ENCODE measurements at regions not wholly inside any gene's neighbourhood (a gene's known extent, or its start where the extent isn't known, plus 50 kb on each side); places are given as distances from the start of the nearest gene placed in this dataset.
"Not testable (repeated sequence)": the region's sequence is repeated elsewhere in the genome, so short reads cannot be mapped to it uniquely, and the experiment has no call there.

GRCh38 chr5:20865892-20866291 is 877.9 kb upstream of the CDH18 start:
- not testable (repeated sequence) for DNase-seq (ENCODE audit: low spot score)

DNA sequence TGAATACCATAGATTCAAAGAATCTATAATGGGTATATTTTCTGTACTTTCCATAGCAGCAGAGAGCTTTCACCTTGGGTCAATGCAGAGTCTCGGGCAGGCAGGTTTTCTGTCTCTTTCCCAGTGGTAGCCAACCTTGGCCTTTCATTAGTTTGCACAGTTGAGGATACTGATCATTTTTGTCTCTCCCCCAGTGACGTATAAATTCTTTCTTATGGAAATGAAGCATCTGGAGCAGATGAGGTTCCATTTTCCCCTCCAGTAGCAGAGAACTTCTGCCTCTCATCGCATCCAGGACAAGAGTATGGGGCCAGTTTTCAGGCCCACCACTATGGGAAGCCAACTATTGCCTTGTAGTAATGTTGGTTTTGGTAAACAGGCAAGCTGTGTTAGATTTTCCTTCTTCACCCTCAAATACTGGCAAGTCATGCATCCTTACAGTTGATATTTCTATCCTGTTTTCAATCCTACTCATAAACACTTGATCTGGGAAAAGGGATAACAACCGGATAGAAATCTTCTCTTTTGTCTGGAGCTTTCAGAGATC is 845.2 kb upstream of the CDH18 start:
- DNase-seq (ENCODE audit: low spot score) = no peak

- no peak for DNase-seq (ENCODE audit: low spot score)
Observed at GRCh38 chr5:20832204-20833080, 844.4 kb upstream of the CDH18 start.

GRCh38 chr5:20825951-20826350 is 838.0 kb upstream of the CDH18 start:
- DNase-seq (ENCODE audit: low spot score) = not testable (repeated sequence)

DNA sequence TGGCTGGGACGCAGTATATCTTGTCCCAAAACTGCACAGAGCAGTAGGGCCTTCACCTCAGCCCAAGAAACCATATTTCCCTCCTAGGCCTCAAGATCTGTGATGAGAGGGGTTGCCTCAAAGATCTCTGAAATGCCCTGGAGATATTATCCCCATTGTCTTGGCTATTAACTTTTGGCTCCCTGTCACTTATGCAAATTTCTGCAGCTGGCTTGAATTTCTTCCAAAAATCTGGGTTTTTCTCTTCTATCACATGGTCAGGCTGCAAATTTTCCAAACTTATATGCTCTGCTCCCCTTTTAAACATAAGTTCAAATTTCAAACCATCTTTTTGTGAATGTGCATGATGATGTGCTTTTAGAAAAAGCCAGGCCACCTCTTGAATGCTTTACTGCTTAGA is 809.2 kb upstream of the CDH18 start:
- DNase-seq (ENCODE audit: low spot score) = not testable (repeated sequence)

DNA sequence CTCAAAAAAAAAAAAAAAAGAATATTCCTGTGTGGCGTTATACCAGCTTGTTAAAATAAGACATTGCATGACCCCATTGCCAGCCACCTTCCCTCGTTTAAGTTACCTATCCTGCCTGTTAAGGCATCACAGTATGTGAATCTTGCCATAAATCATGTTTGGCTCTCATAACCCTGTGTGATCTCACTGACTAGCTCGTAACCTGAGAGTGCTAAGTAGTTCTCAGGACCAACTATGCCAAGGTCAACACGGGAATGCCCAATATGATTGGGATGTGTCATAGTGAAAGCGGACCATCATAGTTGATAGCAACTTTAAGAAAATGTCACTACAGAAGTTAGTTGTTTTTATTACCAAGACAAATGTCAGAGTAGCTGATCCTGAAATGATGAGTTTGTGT is 796.8 kb upstream of the CDH18 start:
- DNase-seq (ENCODE audit: low spot score) = not testable (repeated sequence)

DNA sequence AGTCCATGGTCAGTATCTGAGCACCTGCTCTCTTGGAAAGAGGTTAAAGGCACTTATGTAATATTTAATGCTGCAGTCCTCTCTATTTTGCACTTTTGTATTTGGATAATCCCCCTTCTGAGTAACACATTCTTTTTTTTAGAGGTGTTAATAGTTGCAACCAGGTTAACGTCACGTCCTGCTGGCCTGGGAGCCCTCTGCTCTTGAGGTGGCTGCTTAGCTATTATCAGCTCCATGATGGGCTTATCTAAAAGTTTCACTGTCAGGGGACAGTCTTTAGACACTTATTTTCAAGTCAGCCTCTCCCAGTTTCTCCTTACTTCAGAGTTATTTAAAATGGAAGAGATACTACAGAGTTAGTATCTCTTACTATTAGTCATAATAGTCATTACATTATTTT is 795.5 kb upstream of the CDH18 start:
- not testable (repeated sequence) for DNase-seq (ENCODE audit: low spot score)

DNA sequence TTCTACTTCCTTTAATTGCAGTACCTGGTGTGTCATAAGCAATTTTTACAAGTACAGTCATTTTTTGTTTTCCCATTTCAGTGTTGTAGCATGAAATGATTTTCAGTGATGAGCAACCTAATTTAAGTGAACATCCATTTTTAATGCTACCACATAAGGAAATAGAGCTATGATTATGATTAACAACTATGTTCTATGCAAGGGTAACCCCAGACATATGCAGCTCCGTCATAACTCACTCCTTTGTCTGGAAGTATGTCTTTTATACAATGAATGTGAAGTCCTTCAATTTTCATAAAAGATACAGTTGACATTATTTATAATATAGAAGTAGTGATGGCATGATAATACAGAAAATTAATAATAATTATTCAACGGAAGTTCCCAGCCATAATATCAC is 783.3 kb upstream of the CDH18 start:
- DNase-seq (ENCODE audit: low spot score) = not testable (repeated sequence)

GRCh38 chr5:20765074-20765473 is 777.1 kb upstream of the CDH18 start:
- DNase-seq (ENCODE audit: low spot score) = not testable (repeated sequence)

- DNase-seq (ENCODE audit: low spot score) = not testable (repeated sequence)
Observed at GRCh38 chr5:20759459-20759858, 771.5 kb upstream of the CDH18 start.

GRCh38 chr5:20752179-20752578 is 764.2 kb upstream of the CDH18 start:
- not testable (repeated sequence) for DNase-seq (ENCODE audit: low spot score)

DNA sequence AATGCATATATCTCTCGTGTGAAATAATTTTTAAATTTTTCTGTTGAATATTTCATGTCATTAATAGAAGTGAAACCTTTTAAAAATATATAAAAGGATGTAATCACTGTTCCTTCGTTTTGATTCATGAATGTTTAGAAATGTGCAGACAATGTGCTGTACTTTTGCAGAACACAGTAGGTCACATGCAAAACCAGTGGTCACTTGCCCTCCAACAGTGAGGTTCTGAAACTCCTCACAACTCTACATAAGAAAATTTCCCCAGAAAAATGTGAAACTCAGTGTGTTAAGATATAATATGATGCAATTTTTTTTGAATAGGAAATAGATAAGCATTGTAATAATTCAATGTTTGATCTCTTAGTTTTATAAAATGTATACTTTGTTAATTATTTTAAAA is 747.7 kb upstream of the CDH18 start:
- not testable (repeated sequence) for DNase-seq (ENCODE audit: low spot score)

DNA sequence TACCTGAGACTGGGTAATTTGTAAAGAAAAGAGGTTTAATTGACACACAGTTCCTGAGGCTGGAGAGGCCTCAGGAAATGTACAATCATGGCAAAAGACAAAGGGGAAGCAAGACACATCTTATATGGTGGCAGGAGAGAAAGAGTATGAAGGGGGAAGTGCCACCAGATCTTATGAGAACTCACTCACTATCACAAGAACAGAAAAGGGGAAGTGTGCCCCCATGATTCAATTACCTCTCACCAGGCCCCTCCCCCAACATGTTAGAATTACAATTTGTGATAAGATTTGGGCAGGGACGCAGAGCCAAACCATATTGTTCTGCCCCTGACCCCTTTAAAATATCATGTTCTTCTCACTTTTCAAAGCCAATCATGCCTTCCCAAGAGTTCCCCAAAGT is 744.2 kb upstream of the CDH18 start:
- DNase-seq (ENCODE audit: low spot score) = not testable (repeated sequence)

- DNase-seq (ENCODE audit: low spot score) = not testable (repeated sequence)
Observed at GRCh38 chr5:20721286-20721685, 733.3 kb upstream of the CDH18 start.

GRCh38 chr5:20711520-20712155 is 723.6 kb upstream of the CDH18 start:
- DNase-seq (ENCODE audit: low spot score) = not testable (repeated sequence)

- DNase-seq (ENCODE audit: low spot score) = not testable (repeated sequence)
Observed at GRCh38 chr5:20707634-20708033, 719.6 kb upstream of the CDH18 start.

DNA sequence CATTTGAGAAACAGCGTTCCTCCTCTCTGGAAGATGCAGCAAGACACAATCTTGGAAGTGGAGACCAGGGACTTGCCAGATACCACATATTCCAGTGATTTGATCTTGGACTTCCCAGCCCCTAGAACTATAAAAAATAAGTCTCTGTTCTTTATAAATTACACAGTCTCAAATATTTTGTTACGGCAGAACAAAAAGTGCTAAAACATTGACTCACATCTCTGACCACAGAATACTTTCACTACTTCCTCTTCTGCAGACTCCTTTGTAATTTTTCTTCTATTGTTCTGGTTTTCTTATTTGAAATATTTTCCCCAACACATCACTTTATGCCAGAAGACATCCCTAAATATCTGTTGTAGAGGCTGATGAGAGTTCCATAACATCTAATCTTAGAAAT is 706.1 kb upstream of the CDH18 start:
- no peak for DNase-seq (ENCODE audit: low spot score)

GRCh38 chr5:20692913-20693312 is 704.9 kb upstream of the CDH18 start:
- DNase-seq (ENCODE audit: low spot score) = no peak

DNA sequence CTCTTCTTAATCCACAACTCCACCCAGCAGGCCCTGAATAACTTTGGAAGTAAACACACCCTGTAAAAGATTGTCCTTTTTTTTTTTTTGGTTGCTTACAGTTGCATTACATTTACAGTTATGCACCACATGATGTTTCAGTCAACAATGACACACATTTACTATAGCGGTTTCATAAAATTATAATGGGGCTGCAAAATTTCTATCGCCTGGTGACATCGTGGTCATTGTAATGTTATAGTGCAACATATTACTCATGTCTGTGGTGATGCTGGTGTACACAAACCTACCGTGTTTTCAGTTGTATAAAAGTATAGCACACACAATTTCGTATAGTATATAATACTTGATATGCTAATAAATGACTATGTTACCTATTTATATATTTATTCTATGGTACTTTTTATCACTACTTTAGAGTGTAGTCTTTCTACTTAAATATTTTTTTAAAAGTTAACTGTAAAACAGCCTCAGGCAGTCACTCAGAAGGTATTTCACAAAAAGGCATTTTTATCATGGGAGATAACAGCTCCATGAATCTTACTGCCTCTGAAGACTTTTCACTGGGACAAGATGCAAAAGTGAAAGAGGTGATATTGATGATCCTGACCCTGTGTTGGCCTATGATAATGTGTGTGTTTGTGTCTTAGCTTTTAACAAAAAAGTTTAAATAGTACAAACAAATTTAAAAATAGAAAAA is 695.4 kb upstream of the CDH18 start:
- DNase-seq (ENCODE audit: low spot score) = no peak

DNA sequence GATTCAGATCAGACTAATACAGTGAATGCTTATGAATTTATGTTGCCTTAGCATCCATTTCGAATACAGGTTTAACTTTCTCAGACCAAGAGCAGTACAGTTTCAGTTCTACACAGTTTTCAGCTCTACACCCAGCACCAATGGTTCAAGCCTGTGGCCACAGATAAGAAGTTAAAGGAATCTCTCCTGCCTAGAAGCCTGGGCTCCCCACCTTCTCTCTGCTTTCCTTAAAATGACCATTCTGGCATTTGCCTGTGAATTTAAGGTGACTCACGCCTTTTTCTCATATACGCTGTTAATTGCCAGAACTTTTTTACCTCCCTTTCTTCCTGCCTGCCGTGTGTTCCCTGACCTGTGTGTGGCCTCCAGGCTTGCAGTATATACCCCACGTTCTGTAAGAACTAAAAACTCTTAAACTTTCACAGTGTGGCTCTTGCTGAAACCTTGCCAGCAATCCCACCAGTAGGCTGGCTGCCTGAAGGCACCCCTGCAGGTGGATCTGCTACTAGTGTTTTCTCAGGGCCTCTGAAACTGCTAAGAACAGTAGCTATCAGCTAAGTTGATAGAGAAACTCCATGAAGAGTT is 692.8 kb upstream of the CDH18 start:
- no peak for DNase-seq (ENCODE audit: low spot score)

GRCh38 chr5:20678814-20679298 is 690.9 kb upstream of the CDH18 start:
- no peak for DNase-seq (ENCODE audit: low spot score)
